HG03469 (cell line): ENCODE measurements at regions not wholly inside any gene's neighbourhood (a gene's known extent, or its start where the extent isn't known, plus 50 kb on each side); places are given as distances from the start of the nearest gene placed in this dataset.

Experiments used
- ATAC-seq: cut with Tn5 transposase; IDR thresholded peaks from one replicate; pipeline ENCODE4 v1.9.1; 2021; ENCODE audit warnings: mild to moderate bottlenecking, moderate library complexity, moderate number of reproducible peaks; ENCODE audit not compliant: unreplicated experiment

DNA sequence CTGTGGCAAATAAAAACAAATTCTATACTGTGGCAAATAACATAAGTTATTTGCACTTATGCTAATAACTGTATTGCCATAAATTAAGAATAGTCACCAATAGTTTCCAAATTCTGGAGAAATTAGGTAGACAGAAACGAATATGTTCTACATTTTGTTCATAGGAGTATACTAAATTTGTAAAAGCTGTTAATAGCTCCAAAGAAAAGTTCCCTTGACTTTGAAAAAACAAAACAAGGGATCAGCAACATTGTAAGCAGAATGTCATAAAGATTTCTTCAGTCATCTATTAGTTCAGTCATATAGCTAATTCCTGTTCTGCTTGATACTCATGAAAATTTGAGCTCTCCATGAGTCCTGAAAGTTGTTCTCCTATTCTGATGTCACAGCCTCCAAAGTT, 1472.8 kb downstream of the C4orf33 start:
- ATAC-seq = no peak

DNA sequence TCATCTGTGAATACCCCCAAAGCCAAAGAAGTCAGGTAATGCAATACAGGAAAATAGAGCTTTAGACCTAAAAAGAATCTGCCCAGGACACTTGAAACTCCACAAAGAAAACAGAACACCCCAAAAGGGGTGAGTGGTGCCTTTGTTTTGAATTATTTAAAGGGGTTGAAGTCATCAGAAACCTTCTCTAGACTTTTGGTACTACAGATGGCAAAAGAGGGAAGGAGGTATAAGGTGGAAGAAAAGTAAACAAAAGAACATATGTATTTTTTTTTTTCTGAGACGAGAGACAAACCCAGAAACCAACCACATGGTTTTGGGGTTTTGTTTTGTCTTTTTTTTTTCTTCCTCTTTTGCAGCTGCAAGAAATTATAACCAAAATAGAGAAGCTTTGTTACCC, 1477.8 kb downstream of the C4orf33 start:
- no peak for ATAC-seq

DNA sequence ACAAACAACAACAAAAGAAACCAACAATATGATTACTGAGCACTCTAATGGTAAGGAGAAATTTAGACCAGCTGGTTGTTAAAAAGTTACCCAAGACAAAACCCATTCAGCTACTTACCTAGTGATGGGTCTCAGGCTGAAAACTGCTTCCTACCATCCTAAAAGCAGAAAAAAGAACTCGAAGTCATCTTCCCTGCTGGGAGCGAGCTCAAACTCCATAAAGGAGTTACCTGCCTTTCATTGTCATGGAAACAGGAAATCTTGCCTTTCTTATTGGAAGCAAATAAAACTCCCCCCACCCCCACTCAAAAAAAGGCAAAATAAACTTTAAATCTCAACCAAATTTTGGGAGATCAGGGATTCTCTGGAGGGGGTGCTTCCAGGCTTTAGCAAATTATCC, 1478.3 kb downstream of the C4orf33 start:
- no peak for ATAC-seq

DNA sequence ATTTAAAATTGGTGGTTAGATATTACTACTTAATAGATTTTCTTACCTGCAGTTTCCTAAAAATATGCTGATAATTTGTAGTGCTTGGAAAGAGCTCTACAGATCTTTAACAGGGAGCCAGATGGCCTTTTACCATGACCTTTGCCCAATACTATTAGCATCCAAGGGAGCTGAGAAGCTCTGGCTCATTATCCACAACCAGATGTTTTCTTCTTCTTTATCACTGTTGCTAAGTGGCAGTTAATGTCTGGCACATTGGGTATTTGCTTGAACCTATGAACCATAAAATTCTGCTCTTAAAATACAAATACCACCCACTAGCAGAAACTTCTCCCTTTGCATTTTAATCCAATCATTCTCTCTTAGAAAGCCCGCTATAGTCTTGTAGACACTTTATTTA, 1480.3 kb downstream of the C4orf33 start:
- ATAC-seq = no peak

DNA sequence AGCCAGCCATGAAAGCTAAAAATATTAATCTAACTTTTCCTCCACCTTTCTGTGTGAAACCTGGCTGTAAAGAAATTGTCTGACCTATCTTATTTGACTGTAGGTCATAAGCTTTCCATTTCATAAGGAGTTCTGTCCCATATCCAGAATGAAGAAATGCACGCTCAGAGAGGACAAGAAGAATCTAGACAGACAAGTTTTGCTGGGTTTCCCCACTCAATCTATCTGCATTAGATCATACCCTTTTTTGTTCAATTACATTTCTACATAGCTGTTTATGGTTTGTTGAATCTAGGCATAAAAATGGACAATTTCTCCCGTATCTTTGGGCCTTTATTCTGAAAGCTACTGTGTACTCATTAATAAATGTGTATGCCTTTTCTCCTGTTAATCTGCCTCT, 1495.1 kb downstream of the C4orf33 start:
- ATAC-seq = no peak

DNA sequence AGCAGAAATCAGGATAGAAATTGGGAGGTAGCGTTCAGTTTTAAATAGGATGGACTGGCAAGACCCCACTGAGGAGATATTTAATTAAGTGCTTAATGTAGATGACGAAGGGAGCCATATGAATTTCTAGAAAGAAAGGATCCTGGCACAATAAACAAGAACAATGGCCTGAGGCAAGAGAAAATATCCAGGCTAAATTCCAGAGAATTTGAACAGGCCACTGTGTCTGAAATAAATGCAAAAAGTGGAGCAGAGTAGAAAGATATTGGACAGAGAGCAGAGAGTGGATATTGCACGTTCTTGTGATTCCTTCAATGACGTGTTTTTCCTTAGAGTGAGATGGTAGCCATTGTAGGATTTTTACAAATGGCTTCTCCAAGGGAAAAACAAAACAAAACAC, 1504.8 kb downstream of the C4orf33 start:
- no peak for ATAC-seq

DNA sequence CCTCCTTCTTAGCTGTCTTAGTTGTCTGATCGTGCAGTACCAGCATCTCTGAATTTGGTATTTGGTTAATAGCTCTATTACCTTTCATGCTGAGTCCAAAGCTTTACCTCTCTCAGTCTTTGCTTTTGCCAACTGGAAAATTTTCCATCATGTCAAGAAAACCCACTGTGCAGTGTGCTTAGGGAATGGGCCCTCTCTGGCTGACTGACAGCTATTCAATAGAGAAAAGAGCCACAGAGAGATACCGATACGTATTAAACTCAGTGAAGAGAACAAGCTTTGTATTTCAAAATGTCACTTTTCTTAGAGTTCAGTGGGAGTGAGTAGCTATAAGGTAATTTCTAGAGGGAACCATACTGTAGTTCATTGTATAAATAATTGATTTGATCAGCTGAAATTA, 1507.1 kb downstream of the C4orf33 start:
- no peak for ATAC-seq

DNA sequence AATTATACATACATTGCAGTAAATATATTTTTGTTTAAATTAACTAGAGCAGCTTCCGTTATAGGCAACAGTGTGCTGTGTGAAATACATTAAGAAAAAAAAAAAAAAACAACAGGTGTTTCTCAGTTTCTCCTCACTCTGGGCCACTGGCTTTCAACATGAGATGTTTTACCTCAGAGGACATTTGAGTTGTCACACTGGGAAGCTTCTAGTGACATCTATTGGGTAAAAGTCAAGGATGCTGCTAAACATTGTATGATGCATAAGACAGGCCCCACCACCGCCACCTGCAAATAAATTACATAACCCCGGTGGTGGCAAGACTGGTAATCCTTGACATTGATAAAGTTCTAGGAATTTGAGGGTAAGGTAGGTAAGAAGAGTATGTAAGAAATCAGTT, 1512.2 kb downstream of the C4orf33 start:
- ATAC-seq = no peak

DNA sequence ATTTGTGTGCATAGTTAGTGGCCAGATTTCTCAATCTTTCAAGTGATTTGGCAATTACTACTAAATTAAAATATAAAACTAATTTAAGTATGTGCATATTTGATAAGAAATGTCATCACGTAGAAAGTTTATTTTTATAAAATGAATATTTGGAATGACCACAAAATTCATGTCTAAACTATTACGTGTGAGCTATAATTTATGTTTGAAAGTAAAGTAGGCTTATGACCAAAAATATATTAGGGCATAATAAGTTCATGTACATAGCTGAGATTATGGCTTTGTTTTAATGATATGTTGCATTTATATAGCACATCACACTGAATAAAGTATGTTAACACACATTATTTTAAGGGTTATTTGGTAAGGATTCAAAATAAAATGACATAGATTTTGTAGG, 1532.6 kb downstream of the C4orf33 start:
- no peak for ATAC-seq

DNA sequence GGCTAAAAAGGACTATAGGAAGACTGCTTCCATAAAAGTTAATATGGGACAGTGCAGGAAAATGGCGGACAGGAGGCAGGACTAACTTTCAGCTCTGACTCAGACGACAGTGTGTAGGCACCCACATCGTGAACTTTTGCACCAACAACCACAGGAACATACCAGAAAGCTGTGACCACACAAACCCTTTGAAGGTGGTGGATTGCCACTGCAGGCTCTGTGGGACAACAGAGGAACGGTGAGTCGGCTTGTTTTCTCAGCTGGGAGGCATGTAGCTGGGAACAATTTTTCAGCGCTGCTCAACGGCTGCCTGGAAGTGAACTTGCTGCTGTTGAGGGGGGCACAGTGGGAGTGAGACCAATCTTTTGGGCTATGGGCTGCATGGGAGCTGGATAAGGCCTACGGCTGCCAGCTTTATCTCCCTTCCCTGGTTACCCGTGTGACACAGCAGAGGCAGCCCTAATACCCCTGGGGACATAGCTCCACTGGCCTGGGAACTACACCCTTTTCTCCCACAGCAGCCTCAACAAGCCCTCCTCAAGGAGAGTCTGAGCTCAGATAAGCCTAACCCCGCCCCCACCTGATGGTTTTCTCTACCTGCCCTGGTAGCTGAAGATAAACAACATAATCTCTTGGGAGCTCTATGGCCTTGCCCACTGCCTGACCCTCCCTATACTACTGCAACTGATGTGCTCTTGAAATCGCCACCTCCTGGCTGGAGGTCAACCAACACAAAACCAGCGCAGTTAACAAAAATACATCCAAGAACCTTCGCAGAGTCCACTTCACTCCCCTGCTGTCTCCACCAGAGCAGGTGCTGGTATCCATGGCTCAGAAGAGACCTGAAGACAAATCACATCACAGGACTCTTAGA, 1537.0 kb downstream of the C4orf33 start:
- no peak for ATAC-seq

DNA sequence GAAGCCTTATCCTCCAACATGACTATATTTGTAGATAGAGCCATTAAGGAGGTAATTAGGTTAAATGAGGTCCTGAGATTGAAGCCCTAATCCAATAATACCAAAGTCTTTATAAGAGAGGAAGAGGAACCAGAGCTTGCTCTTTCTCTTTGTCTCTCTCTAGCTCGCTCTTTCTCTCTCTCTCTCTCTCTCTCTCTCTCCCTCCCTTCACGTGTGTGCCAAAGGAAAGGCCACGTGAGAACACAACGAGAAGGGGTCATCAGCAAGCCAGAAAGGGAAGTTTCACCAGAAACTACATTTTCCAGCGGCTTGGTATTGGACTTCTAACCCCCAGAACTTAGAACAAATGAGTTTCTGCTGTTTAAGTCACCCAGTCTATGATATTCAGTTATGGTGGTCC, 1540.5 kb downstream of the C4orf33 start:
- ATAC-seq = no peak

DNA sequence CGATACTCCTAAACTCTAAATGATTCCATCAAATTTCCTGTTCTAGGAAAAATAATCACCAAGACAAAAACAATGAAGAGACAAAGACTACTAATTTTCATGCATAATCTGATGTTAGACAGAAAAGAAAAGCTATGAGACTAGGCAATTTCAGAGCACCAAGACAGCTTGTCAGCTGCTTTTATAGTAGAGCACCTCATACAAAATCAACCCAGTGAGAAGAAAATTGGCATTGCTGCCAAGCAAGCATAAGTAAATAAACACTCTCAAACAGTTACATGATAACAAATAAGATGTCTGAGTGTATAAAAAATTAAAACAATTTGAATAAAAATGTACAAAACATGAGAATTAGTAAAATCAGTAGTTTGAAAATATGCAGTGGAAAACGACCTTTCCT, 1544.6 kb downstream of the C4orf33 start:
- no peak for ATAC-seq

DNA sequence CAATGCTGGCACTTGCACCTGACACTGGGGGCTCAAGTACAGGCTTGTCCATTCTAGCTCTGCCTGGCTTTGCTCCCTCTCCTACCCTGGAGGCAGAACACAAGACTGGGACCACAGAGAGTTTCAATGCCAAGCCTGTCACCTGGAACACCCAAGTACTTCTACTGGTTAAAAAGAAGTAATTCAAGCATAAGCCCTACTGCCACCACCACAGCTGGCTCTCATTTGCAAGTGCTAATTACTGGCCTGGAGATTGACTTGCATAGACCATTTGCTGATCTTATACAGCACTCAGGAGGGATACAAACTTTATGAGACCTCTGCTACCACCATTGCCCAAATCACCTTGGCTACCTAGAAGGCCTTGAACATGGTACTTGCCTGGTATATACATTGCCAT, 1550.9 kb downstream of the C4orf33 start:
- ATAC-seq = no peak

DNA sequence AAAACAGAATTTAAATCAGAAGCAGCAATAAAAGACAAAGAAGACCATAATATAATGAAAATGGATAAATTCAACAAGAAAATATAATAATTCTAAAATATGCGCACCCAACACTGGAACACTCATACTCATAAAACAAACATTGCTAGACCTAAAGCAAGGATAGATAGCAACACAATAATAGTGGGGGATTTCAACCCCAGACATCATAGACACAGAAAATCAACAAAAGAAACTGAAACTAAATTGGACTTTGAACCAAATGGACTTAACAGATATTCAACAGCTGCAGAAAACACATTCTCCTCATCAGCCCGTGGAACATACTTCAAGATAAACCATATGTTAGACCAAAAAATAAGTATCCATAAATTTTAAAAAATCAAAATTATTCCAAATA, 1552.6 kb downstream of the C4orf33 start:
- no peak for ATAC-seq

DNA sequence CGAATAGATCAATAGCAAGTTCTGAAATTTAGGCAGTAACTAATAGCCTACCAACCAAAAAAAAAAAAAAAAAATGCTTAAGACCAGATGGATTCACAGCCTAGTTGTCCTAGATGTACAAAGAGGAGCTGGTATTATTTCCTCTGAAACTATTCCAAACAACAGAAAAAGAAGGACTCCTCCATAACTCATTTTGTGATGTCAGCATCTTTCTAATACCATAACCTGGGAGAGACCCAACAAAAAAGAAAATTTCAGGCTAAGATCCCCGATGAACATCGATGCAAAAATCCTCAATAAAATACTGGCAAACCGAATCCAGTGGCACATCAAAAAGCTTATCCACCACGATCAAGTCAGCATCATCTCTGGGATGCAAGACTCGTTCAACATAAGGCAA, 1557.9 kb downstream of the C4orf33 start:
- no peak for ATAC-seq

DNA sequence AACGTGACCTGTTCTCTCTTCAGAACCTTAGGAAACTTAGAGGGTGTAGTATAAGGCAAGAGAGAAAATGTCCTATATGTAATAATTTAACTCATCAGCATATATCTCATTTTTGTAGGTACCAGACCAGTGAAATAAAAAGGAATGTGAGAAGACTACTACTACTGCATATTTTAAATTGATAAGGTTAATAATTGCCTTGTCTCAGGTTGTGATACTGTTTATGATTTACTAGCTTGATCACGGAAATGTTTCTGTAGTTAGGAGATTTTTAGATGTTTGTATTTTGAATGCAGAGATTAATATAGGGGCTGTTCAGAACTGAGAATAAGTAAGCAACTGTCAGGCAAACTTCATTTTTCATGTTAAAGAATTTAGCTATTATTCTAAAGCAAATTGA, 1563.4 kb downstream of the C4orf33 start:
- ATAC-seq = no peak

DNA sequence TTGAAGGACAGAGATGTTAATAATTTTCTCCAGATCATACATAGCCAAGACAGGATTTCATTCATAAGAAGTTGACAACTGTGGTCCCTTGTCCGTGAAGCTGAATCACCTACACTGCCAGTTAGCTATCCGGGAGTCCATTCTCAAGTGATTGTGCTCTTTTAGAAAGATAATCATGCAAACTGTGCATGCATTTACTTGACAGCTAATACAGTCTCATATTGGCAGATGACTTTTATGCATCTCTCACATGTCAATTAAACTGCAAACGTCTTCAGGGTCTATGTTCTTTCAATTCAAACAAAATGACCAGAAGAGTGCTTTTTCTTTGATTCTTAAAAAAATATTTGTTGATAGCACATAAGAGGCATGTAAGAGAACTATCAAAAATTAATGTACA, 1572.9 kb downstream of the C4orf33 start:
- no peak for ATAC-seq

DNA sequence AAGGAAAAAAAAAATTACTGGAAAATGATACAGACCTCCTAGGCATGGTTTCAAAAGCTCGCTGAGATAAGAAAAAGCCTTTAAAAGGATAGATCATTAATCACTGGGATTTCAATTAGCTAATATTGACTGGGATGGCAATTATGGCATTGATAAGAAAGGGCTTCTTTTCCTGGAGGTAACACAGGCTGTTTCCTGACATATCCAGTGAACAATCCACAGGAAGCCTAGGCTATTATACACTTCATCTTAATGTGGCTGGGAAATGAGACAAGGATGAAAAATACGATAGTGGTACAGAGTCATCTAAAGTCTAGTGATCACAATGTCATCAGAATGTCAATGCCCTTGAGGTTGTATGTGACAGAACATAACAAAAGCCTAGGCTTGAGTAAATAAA, 1579.3 kb downstream of the C4orf33 start:
- ATAC-seq = no peak

DNA sequence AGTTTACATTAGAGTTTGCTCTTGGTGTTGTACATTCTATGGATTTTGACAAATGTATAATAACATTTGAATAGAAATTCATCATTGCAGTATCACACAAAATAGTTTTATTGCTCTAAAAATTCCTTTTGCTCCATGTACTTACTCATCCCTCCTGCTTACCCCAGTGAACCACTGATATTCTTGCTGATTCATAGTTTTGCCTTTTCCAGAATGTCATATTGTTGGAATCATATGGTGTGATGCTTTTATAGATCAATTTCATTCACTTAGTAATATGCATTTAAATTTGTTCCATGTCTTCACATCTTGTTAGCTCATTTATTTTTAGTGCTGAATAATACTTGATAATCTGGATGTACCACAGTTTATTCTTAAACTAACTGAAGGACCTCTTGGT, 1593.2 kb downstream of the C4orf33 start:
- ATAC-seq = no peak

DNA sequence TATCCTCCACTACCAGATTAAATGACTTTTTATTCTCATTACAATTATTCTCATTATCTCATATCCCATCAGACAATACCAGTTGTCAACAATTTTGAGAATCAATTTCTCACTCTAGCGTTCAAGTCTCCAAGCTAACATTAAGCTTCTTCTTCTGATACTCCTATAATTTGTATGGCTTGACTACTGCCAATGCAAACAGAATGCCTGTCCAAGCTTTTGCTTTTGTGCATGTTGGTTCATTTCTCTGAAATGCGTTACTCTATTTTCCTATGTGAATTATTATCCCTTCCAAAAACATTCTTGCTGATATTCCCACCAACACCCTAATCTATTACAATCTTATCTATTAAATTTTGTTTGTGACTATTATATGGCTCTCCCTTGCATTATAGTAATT, 1602.3 kb downstream of the C4orf33 start:
- no peak for ATAC-seq

DNA sequence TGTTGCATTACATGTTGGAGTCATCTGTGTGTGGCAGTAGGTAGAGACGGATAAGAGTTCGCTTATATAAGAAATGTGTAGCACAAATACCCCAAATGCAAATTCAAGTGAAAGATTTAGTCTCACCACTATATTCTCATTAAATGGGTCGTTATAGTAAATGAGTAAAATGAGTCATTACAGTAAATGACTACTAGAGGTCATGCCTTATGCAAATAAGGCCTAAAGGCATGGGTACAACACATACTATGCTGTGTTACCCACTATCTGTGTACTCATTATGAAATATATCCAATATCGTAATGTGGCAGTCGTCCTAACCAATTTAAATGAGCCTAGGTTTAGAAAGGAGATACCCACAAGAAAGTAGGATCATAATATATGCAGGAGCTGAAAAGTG, 1603.1 kb downstream of the C4orf33 start:
- no peak for ATAC-seq

DNA sequence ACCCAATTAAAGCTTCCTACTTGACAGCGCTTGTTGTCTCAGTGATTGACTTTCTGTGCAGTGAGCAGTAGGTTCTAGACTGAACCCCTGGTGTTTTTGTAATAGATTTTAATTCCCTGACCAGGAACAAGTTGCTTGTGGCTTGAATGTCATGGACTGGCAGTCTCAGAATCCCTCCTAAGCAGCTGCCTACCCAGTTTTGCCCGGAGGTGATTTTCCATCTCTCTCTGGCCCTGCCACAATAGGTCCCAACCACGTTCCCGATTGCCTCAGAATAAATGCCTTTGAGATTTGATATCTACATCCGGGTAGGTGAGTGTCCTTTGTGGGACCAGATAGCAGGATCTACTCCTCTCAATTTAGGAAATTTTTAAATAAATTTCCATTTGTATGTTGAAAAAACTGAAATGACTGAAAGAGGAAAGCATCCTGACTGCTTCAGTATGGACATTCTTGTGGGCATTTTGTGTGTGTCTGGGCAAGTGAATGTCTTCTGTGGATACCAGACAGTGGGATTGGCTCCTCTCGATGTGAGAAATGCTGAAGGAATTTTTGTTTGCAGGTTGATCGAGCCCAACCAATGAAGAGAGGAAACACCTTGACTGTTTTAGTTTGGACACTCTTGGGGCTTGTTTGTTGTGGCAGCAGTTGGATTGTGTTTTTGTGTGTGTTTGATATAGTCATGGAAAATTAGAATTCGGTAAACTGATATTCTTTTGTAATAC, 1607.4 kb downstream of the C4orf33 start:
- ATAC-seq = no peak
